ENCODE measurements at regions not wholly inside any gene's neighbourhood (a gene's known extent, or its start where the extent isn't known, plus 50 kb on each side); places are given as distances from the start of the nearest gene placed in this dataset.

- no peak overlapping the region for H3K27ac ChIP-seq
- no peaks in the 10 kb centered on the region for H4K20me1 ChIP-seq
- no peak overlapping the region for H3K9ac ChIP-seq
- H3K4me1 ChIP-seq, result no peaks in the 10 kb centered on the region
- no peak overlapping the region for H3K4me2 ChIP-seq
- no peaks in the 10 kb centered on the region for H3K36me3 ChIP-seq
- H3K27me3 ChIP-seq, result no peaks in the 10 kb centered on the region
- H3K9me3 ChIP-seq, result no peaks in the 10 kb centered on the region
- H3K4me3 ChIP-seq, result no peak overlapping the region
- TF ChIP-seq Cebpa-rat (IDR thresholded peaks at IDR 0.05), result no peak
Observed at GRCh38 chr5:105807290-105807689, 1863.4 kb downstream of the EFNA5 start.

GRCh38 chr5:105806596-105806995, 1864.1 kb downstream of the EFNA5 start:
- no peaks in the 10 kb centered on the region for H3K9me3 ChIP-seq
- H3K36me3 ChIP-seq, result no peaks in the 10 kb centered on the region
- no peaks in the 10 kb centered on the region for H4K20me1 ChIP-seq
- no peak overlapping the region for H3K9ac ChIP-seq
- no peak overlapping the region for H3K4me3 ChIP-seq
- no peak for TF ChIP-seq Cebpa-rat (IDR thresholded peaks at IDR 0.05)
- H3K27ac ChIP-seq, result no peak overlapping the region
- no peaks in the 10 kb centered on the region for H3K27me3 ChIP-seq
- no peaks in the 10 kb centered on the region for H3K4me1 ChIP-seq
- H3K4me2 ChIP-seq, result no peak overlapping the region

- no peak overlapping the region for H3K4me2 ChIP-seq
- H3K9ac ChIP-seq, result no peak overlapping the region
- no peak overlapping the region for H3K4me3 ChIP-seq
- H3K9me3 ChIP-seq, result no peaks in the 10 kb centered on the region
- no peak for TF ChIP-seq Cebpa-rat (IDR thresholded peaks at IDR 0.05)
- no peaks in the 10 kb centered on the region for H3K27me3 ChIP-seq
- H3K36me3 ChIP-seq, result no peaks in the 10 kb centered on the region
- H3K27ac ChIP-seq, result no peak overlapping the region
- H4K20me1 ChIP-seq, result no peaks in the 10 kb centered on the region
- no peaks in the 10 kb centered on the region for H3K4me1 ChIP-seq
Observed at GRCh38 chr5:105803431-105803830, 1867.3 kb downstream of the EFNA5 start.

- H3K4me1 ChIP-seq, result no peaks in the 10 kb centered on the region
- no peak overlapping the region for H3K27ac ChIP-seq
- no peak overlapping the region for H3K9ac ChIP-seq
- H3K36me3 ChIP-seq, result no peaks in the 10 kb centered on the region
- H3K27me3 ChIP-seq, result no peaks in the 10 kb centered on the region
- no peak overlapping the region for H3K4me2 ChIP-seq
- H3K4me3 ChIP-seq, result no peak overlapping the region
- H3K9me3 ChIP-seq, result no peaks in the 10 kb centered on the region
- no peak for TF ChIP-seq Cebpa-rat (IDR thresholded peaks at IDR 0.05)
- H4K20me1 ChIP-seq, result no peaks in the 10 kb centered on the region
Observed at GRCh38 chr5:105794578-105794977, 1876.2 kb downstream of the EFNA5 start.

GRCh38 chr5:105789246-105789645, 1881.5 kb downstream of the EFNA5 start:
- Histone ChIP-seq H3K4me2 (no peak overlapping the region), H3K27ac (no peak overlapping the region), H4K20me1 (no peaks in the 10 kb centered on the region), H3K9ac (no peak overlapping the region), H3K36me3 (no peaks in the 10 kb centered on the region), H3K4me1 (no peaks in the 10 kb centered on the region), H3K9me3 (no peaks in the 10 kb centered on the region), H3K4me3 (no peak overlapping the region), H3K27me3 (no peaks in the 10 kb centered on the region)
- no peak for TF ChIP-seq Cebpa-rat (IDR thresholded peaks at IDR 0.05)

- no peaks in the 10 kb centered on the region for H3K27me3 ChIP-seq
- H3K36me3 ChIP-seq, result no peaks in the 10 kb centered on the region
- H3K9ac ChIP-seq, result no peak overlapping the region
- no peaks in the 10 kb centered on the region for H3K4me1 ChIP-seq
- TF ChIP-seq Cebpa-rat (IDR thresholded peaks at IDR 0.05), result no peak
- no peaks in the 10 kb centered on the region for H4K20me1 ChIP-seq
- H3K4me2 ChIP-seq, result no peak overlapping the region
- no peak overlapping the region for H3K27ac ChIP-seq
- no peaks in the 10 kb centered on the region for H3K9me3 ChIP-seq
- no peak overlapping the region for H3K4me3 ChIP-seq
Observed at GRCh38 chr5:105783811-105784210, 1886.9 kb downstream of the EFNA5 start.

- no peak overlapping the region for H3K9ac ChIP-seq
- H3K4me3 ChIP-seq, result no peak overlapping the region
- no peak overlapping the region for H3K27ac ChIP-seq
- H3K4me2 ChIP-seq, result no peak overlapping the region
- no peaks in the 10 kb centered on the region for H3K9me3 ChIP-seq
- no peak for TF ChIP-seq Cebpa-rat (IDR thresholded peaks at IDR 0.05)
- no peaks in the 10 kb centered on the region for H4K20me1 ChIP-seq
- H3K36me3 ChIP-seq, result no peaks in the 10 kb centered on the region
- no peaks in the 10 kb centered on the region for H3K4me1 ChIP-seq
- H3K27me3 ChIP-seq, result no peaks in the 10 kb centered on the region
Observed at GRCh38 chr5:105782501-105782900, 1888.2 kb downstream of the EFNA5 start.

- Histone ChIP-seq H3K4me1 (no peaks in the 10 kb centered on the region), H3K27me3 (no peaks in the 10 kb centered on the region), H3K4me2 (no peak overlapping the region), H3K36me3 (no peaks in the 10 kb centered on the region), H3K27ac (no peak overlapping the region), H3K9me3 (no peaks in the 10 kb centered on the region), H4K20me1 (no peaks in the 10 kb centered on the region), H3K4me3 (no peak overlapping the region), H3K9ac (no peak overlapping the region)
- no peak for TF ChIP-seq Cebpa-rat (IDR thresholded peaks at IDR 0.05)
Observed at GRCh38 chr5:105773241-105773640, 1897.5 kb downstream of the EFNA5 start.

- Histone ChIP-seq H3K27me3 (no peaks in the 10 kb centered on the region), H3K36me3 (no peaks in the 10 kb centered on the region), H3K4me1 (no peaks in the 10 kb centered on the region), H3K27ac (no peak overlapping the region), H3K9ac (no peak overlapping the region), H3K9me3 (peaks cover 13% of the 10 kb centered on the region), H4K20me1 (no peaks in the 10 kb centered on the region), H3K4me3 (no peak overlapping the region), H3K4me2 (no peak overlapping the region)
- no peak for TF ChIP-seq Cebpa-rat (IDR thresholded peaks at IDR 0.05)
Observed at GRCh38 chr5:105767267-105767666, 1903.5 kb downstream of the EFNA5 start.

- Histone ChIP-seq H3K9ac (no peak overlapping the region), H3K36me3 (no peaks in the 10 kb centered on the region), H3K4me2 (no peak overlapping the region), H3K4me1 (no peaks in the 10 kb centered on the region), H3K27ac (no peak overlapping the region), H3K27me3 (no peaks in the 10 kb centered on the region), H3K4me3 (no peak overlapping the region), H3K9me3 (peaks cover 30% of the 10 kb centered on the region), H4K20me1 (no peaks in the 10 kb centered on the region)
- no peak for TF ChIP-seq Cebpa-rat (IDR thresholded peaks at IDR 0.05)
Observed at GRCh38 chr5:105762728-105763127, 1908.0 kb downstream of the EFNA5 start.

- no peak overlapping the region for H3K9ac ChIP-seq
- no peaks in the 10 kb centered on the region for H4K20me1 ChIP-seq
- TF ChIP-seq Cebpa-rat (IDR thresholded peaks at IDR 0.05), result no peak
- no peaks in the 10 kb centered on the region for H3K4me1 ChIP-seq
- no peak overlapping the region for H3K27ac ChIP-seq
- H3K4me2 ChIP-seq, result no peak overlapping the region
- no peaks in the 10 kb centered on the region for H3K27me3 ChIP-seq
- no peaks in the 10 kb centered on the region for H3K36me3 ChIP-seq
- no peak overlapping the region for H3K4me3 ChIP-seq
- H3K9me3 ChIP-seq, result no peaks in the 10 kb centered on the region
Observed at GRCh38 chr5:105754056-105754455, 1916.7 kb downstream of the EFNA5 start.
